GM21825 (cell line): ENCODE measurements at regions not wholly inside any gene's neighbourhood (a gene's known extent, or its start where the extent isn't known, plus 50 kb on each side); places are given as distances from the start of the nearest gene placed in this dataset.
"Not testable (repeated sequence)": the region's sequence is repeated elsewhere in the genome, so short reads cannot be mapped to it uniquely, and the experiment has no call there.

Experiments used
- ATAC-seq: cut with Tn5 transposase; IDR thresholded peaks from one replicate; pipeline ENCODE4 v1.9.1; 2021; ENCODE audit warnings: mild to moderate bottlenecking, moderate library complexity; ENCODE audit not compliant: unreplicated experiment

DNA sequence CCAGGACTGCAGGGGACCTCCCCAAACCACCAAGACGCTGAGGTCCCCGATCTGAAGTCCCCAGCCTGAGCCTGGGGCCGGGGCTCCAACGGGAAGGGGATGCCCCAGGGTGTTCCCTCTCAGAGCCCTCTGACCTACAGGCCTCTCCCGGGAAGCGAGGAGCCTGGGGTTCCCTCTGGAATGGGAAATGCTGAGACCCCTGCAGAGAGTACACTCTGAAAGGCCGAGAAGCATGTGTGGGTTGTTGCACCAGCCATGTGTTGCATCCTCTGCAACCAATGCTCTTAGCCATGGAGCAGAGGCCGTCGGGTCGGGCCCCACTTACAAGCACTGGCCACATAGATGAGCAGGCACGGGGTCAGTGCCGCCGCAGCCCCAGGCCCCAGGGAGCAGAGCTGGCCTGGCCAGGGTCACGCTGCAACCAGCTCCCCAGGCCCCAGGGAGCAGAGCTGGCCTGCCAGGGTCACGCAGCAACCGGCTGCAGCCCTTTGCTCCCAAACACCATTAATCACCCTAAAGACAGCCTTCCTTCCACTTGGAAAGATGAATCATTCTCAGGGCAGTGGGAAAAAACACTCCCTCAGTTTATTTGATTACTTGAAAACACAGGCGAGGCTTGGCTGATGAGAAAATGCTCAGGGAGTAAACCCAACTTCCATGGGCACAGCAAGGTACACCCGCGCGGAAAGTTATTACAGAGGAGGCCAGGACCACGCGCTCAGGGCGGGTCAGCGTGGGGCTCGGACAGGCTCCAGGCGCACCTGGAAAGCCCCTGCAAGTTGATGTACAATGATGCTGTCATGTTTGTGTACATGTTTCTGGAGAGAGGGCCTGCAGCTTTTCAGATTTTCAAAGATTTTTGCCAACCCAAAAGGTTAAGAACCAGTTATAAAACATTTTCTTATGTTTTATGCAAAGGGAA lies 78.0 kb upstream of the AFDN start:
- ATAC-seq = no peak

DNA sequence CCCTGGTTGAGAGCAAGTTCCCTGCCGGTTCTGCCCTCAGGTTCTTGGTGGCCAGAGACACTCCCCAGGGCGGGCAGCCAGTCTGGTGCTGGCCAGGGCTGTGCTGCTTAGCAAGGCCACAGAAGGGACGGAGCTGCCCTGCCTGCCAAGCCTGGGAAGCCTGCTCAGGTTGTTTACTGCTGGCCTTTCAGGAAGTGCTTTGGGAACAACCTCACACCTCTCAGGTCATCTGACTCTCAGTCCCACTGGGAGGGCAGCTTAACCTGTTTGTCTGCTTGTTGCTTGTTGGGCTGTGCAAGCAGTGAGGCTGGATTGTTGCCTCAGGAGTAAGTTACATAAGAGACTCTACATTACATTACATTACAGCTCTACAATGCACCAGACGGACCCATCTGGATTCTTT lies 75.8 kb upstream of the AFDN start:
- no peak for ATAC-seq

DNA sequence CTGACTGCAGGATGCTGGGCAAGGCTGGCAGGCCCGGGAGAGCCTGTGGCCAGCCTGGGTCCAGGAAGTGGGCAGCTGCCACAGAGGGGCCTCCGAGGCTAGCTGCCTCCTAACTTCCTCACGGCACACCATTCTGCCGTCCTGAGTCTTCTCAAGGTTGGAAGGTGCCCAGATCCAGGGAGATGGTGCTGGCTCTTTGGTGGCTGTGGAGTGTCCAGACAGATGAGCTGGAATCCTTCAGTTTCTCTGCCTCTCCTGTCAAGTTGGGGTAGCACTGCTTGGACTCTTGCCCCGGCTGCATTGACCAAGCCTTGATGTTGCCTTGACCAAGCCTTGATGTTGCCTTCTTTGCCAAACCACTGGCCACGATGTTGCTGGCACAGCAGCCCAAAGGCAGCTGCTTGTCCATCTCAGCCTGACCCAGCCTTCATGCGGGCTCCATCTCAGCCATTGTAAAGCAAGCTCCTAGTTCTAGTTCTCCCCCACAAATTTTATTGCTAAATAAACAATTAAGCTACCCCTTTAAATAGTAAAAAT lies 75.1 kb upstream of the AFDN start:
- ATAC-seq = no peak

DNA sequence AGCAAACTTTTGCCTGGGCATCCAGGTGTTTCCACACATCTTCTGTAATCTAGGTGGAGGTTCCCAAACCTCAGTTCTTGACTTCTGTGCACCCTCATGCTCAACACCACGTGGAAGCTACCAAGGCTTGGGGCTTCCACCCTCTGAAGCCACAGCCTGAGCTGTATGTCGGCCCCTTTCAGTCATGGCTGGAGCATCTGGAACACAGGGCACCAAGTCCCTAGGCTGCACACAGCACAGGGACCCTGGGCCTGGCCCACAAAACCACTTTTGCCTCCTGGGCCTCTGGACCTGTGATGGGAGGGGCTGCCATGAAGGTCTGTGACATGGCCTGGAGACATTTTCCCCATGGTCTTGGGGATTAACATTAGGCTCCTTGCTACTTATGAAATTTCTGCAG lies 73.4 kb upstream of the AFDN start:
- not testable (repeated sequence) for ATAC-seq

DNA sequence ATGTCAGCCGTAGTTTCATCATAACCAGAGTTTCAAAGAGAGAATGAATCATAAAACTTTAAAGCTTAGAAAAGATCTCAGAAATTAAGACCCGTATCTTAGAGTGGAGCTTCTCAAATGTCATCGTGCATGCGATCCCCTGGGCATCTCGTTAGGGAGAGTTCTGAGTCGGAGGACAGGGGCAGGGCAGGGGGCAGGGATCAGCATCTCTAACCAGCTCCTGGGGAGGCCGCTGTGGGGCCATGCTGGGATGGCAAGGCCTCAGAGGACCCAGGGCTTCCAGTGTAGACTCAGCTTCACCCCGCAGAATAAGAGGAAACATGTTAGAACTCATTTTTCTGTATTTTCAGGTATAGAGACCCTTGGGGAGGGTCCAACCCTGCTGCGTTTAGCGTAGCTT lies 72.0 kb upstream of the AFDN start:
- no peak for ATAC-seq

DNA sequence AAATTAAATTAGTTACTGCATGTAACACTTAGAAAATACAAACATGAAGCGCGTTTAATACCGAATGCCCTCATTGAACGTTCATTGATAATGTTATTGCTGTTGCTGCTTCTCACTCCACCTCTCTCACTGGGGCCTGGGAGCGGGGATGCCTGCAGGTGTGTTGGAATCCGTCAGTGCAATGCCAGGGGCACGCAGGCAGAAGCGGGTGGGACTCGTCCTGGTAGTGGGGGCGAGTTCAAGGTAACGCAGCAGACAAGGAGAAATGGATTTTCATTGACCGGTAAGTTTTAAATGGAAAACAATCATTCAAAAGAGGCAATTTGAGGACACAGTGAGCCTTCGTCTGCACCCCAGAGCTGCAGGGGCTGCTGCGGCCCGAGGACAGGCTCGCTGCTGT lies 71.2 kb upstream of the AFDN start:
- ATAC-seq = no peak

DNA sequence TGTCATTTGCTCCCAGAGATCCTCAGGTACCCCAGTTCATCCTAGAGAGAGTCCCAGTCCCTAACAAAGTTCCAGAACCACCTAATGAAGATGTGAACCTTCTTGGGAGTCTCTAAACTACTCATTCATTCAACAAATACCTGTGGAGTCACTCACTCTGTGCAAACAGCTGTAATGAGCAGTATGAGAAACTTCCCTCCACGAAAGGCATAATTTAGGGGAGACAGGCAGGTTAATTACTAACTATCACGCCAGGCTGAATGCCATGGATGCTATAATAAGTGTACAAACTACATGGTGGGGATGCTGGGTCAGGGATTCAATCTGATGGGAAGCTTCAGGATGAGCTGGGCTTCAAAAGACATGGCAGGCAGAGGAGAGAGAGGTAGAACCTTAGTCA lies 70.1 kb upstream of the AFDN start:
- no peak for ATAC-seq

DNA sequence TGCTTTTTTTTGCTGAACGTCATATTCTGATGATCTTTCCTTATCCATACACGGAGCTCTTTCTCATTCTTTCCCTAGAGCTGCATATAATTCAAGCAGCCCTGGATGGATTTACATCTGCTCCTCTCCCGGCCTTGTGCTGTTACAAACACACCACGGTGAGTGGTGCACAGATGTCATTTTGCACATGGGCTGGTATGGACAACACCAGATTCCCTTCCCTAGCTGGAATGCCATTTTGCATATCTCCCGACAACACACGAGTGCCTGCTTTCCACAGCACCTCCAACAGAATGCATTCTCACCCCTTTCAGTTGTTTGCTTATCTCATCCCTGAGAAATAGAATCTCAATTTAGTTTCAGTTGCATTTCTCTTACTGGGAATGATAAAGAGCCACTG lies 69.5 kb upstream of the AFDN start:
- ATAC-seq = no peak

DNA sequence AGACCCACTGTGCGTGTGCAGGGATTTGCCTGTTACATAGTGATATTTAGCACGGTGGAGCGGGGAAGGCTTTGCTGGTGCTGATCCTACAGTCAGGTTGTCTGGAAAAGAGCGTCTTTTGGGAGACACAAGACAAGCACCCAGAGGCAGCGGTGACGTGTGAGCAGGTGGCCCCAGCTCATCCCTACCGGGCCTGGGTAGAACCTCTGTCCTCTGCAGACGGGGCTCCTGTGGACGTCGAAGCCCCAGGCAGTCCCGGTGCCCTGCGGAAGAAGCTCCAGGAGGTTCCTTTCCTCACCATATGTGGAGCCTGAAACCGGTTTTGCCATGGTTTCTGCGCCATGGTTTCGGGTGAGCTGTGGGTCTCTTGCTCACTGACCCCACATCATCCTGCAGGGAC lies 68.9 kb upstream of the AFDN start:
- ATAC-seq = no peak

DNA sequence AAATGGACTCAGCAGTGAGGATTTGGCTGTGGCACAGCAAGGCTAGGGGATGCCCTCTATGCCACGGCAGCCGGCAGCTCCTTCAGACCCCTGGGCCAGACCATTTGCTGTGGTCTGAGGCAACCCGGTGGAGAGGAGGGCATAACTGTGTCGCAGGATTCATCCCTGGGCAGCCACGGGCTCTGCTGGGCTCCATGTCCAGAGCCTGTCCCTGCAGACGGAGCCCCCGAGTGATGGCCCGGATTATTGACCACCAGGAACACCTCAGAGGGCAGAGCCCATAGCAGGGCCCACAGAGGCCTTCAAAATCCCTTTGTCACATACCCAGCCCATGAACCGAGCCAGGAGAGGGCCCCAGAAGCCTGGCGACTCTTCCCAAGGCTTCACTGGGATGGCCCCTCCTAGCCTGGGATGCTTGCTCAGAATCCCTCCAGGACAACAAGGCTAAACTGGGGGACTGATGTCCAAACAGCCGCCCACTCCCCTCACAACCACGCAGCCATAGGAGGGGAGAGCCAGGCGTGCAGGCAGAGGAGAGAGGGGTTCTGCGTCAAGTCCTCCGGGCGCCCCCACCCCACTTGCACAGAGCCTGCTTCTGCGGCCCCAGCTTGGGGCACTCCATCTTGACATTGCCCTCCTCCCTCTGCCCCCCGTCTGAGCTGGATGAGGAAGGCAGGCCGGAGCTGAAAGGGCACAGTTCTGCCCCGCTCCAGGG lies 68.2 kb upstream of the AFDN start:
- no peak for ATAC-seq

DNA sequence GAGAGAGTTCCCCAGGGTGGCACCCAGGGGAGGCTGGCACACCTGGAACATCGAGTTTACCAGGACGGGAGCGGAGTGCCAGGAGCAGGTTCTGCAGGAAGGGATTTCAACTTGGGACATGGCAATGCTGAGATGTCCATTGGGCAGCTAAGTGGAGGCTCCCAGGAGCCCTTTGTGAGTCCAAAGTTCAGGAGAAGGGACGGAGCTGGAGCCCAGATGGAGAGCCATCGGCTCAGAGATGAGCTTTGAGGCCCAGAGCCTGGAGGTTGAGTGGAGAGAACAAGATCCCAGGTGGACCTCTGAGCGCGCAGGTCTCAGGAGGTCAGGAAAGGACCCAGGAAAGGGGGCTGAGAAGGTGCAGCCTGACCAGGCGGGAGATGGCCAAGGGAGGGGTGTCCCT lies 67.5 kb upstream of the AFDN start:
- ATAC-seq = no peak

DNA sequence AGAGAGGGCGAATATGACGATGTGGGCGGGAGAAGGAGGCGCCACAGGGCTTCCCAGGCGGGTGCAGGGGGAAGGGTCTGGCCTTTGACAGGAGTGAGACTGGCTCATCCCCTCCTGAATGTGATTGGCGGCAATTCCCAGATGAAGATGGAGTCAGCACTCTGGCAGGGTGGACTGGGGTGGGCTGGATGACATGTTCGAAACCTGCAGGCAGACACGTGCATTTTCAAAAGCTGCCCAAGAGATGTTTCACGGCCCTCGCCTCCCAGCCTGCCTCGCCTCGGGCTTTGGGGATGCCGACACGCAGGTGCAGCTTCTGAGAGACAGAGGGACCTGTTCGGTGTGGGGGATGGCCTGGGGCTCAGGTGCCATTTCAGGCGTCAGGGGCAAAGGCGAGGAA lies 66.8 kb upstream of the AFDN start:
- ATAC-seq = no peak

DNA sequence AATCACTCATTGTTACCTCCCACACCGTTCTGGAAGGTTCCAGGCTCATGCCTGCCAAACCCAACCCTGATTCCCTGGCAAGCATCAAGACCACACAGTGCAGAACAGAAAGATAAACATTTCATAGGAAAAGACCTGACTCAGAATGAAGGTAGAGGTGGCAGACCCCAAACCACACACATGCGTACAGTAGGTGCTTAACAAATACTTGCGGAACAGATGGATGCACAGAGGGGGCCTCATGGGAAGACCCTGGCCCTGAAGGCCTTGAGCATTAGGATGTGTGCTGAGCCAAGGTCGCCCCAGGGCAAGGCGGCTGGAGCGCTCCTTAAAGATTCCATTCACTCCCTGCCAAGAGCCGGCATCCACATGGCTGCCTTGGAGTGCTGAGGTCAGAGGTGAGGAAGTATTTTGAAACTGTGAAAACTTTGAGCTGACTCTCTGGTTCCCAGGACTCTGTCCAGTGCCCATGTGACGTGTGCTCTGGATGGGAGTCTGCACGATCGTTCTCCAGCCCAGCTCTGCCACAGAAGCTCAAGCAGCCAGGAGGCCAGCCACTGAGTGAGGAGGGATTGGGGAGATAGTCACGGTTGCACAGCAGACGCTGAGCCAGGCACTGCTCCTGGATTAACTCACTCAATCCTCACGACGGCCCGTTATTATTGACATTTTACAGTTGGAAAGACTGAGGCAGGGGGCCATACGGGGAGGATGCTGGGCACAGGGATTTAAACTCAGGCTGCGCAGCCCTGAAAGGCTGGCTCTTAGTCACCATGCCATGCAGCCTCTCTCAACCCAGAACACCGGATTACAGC lies 65.5 kb upstream of the AFDN start:
- no peak for ATAC-seq

DNA sequence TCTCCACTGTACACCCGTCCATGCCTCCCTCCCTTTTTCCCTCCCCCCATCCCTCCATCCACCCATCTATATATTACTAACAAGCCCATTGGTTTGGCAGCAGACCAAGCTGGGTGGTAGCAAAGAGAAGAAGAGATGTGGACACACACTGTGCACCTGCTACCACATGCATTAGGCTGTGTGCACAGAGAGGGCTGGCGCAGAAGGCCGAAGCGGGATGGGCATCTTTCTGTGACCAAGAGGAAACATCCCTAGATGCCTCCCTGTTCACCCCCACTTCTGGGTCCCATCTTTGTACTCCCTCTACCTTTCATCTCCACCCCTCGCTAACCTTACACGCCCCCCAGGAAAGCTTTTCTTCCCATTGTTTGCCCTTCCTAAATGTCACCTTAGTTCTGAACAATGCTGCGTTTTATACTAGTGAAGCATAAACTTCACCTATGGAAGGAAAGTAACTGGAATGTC lies 64.9 kb upstream of the AFDN start:
- ATAC-seq = no peak

DNA sequence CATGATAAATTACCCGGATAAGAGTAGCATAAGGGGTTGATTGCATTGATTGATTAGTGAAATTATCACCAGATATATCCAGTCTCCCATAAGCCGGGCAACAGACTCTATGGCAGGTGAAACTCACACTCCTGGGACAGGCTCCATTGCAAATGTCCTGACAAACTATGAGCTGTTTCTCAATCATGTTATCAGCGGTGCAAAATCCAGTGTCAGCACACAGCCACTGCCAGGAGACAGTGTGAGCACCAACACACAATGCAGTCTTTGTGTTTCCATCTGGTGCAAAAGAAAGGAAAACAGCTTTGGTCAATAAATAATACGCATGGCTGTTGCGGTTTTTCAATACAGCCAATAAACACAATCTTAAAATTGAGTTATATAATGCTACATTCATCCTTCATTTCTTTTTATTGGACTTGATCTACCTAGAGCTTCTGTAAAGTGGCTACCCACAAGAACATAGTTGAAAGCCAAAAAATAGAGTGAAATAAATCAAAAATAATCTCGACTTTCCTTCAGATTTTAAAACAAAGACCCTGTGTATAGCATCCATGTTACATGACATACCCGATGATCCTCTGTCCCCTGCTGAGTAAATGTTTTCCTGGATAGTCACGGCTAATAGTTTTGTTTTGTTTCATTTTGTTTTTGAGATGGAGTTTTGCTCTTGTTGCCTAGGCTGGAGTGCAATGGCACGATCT lies 64.3 kb upstream of the AFDN start:
- no peak for ATAC-seq

DNA sequence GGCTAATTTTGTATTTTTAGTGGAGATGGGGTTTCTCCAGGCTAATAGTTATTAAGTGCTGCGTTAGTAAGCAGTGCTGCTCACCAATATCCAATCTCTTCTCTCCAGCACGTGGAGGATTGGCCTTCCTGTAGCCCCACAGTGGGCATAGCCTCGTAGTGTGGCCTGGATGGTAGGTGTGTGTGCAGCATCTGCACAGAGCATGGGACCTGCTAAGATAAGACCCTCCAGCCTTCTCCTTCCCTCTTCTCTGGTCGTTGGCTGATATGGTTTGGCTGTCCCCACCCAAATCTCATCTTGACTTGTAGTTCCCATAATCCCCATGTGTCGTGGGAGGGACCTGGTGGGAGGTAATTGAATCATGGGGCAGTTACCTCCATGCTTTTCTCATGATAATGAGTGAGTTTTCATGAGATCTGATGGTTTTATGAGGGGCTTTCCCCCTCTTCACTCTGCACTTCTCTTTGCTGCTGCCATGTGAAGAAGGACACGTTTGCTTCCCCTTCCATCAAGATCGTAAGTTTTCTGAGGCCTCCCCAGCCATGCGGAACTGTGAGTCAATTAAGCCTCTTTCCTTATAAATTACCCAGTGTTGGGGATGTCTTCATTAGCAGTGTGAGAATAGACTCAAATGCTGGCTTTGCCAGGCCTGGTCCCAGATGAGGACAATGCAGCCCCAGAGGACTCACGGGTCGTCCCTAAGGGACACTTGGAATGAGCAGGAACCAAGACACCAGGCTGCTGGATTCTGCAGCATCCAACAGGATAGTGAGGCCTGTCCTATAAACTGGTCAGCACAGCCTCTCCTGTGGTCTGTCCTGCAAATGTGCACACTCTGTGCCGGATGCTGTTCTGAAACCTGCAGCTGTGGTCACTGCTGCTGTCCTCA lies 63.4 kb upstream of the AFDN start:
- no peak for ATAC-seq

DNA sequence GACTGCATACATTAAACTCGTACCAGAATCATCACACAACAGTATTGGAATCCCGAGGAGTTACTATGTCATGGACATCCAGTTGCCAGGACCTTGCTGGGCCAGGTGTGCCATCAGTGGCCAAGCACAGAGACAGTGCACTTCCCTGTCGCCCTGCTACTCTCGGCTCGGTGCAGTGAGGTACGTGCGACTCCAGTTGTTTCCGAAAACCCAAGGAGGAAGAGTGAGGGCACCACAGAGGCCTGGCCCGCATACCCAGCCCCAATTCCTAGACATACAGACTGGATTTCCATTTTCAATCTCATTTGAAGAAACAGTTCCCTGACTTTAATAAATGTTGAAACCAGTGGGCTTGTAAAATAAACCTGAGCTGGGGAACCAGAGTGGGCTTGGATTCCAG lies 62.5 kb upstream of the AFDN start:
- no peak for ATAC-seq

DNA sequence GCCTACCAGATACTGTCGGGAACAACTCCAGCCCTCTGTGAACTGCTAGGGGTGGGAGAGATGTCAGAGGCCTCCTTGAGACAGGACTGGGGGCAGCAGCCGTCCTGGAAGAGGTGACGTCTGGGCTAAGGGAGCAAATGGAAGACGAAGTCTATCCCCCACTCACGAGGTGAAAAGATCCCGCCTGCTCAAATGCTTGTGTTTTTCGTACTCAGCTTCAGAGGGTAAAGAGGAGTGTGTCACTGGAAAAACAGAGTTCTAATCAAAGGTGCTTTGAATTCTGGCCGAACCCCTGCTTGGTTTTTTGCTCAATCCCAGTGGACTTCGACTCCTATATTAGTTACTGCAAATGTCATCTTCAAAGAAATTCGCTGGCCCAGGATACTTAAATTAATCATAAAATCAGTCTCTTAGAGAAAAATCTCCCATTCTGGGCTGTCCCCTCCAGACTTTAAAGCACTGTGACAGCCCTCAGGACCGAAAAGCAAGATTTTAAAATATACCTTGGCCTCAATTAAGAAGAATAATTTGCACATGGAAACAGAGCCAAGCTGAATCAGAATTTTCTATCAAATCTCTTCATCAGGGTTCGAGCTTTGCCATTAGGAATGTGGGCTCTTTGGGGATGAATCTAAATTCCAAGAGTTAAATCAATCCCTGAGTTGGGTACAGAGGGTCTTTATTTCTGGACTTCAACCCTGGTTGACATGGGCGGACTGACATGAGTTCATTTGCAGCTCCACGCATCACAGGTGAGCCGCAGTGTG lies 61.8 kb upstream of the AFDN start:
- no peak for ATAC-seq
